Medulla oblongata (tissue), 1 donor: ENCODE measurements at regions not wholly inside any gene's neighbourhood (a gene's known extent, or its start where the extent isn't known, plus 50 kb on each side); places are given as distances from the start of the nearest gene placed in this dataset.

Source experiments
- DNase-seq: peaks from one replicate; pipeline ENCODE4 v3.0.0-alpha.2; 2015; ENCODE audit errors: extremely low spot score

- DNase-seq = no peak
Observed at GRCh38 chr1:29542548-29542947, 306.2 kb downstream of the PTPRU start.

GRCh38 chr1:29541631-29542030 lies 305.3 kb downstream of the PTPRU start:
- no peak for DNase-seq

GRCh38 chr1:29540801-29541357 lies 304.6 kb downstream of the PTPRU start:
- DNase-seq = no peak

GRCh38 chr1:29539971-29540370 lies 303.6 kb downstream of the PTPRU start:
- DNase-seq = no peak

GRCh38 chr1:29538586-29538985 lies 302.3 kb downstream of the PTPRU start:
- DNase-seq = no peak

- no peak for DNase-seq
Observed at GRCh38 chr1:29532751-29533150, 296.4 kb downstream of the PTPRU start.

- DNase-seq = no peak
Observed at GRCh38 chr1:29532285-29532684, 296.0 kb downstream of the PTPRU start.

GRCh38 chr1:29531596-29531995 lies 295.3 kb downstream of the PTPRU start:
- DNase-seq = no peak

- no peak for DNase-seq
Observed at GRCh38 chr1:29529677-29530278, 293.5 kb downstream of the PTPRU start.

GRCh38 chr1:29527314-29528004 lies 291.1 kb downstream of the PTPRU start:
- DNase-seq = no peak

- no peak for DNase-seq
Observed at GRCh38 chr1:29525941-29526340, 289.6 kb downstream of the PTPRU start.

GRCh38 chr1:29524285-29525065 lies 288.2 kb downstream of the PTPRU start:
- DNase-seq = no peak

GRCh38 chr1:29523576-29523975 lies 287.3 kb downstream of the PTPRU start:
- DNase-seq = no peak

- DNase-seq = no peak
Observed at GRCh38 chr1:29523136-29523535, 286.8 kb downstream of the PTPRU start.

- DNase-seq = no peak
Observed at GRCh38 chr1:29521811-29522580, 285.7 kb downstream of the PTPRU start.

- no peak for DNase-seq
Observed at GRCh38 chr1:29521438-29521715, 285.1 kb downstream of the PTPRU start.

GRCh38 chr1:29520571-29521437 lies 284.5 kb downstream of the PTPRU start:
- no peak for DNase-seq

GRCh38 chr1:29519788-29520110 lies 283.4 kb downstream of the PTPRU start:
- no peak for DNase-seq

GRCh38 chr1:29519108-29519787 lies 282.9 kb downstream of the PTPRU start:
- DNase-seq = no peak

- no peak for DNase-seq
Observed at GRCh38 chr1:29518183-29518835, 282.0 kb downstream of the PTPRU start.
